ENCODE measurements at regions not wholly inside any gene's neighbourhood (a gene's known extent, or its start where the extent isn't known, plus 50 kb on each side); places are given as distances from the start of the nearest gene placed in this dataset.

- no peak for TF ChIP-seq CTCF (IDR thresholded peaks at IDR 0.05)
- TF ChIP-seq POLR2A (IDR thresholded peaks at IDR 0.05): no peak
Measured at GRCh38 chr5:175238326-175238725, 205.7 kb downstream of the DRD1 start.

All from Peyer's patch (tissue), 4 donors.